Breast epithelium (tissue), 4 donors: ENCODE measurements at regions not wholly inside any gene's neighbourhood (a gene's known extent, or its start where the extent isn't known, plus 50 kb on each side); places are given as distances from the start of the nearest gene placed in this dataset.
A peak's percentile ranks its signal among the peaks of the same experiment; 100 is the strongest.

Experiments
- DNase-seq, 2 donors: peaks; one replicate each; pipeline ENCODE4 v3.0.0-alpha.2; 2019; ENCODE audit warnings: low spot score in 2 of 2
- H3K27ac ChIP-seq, 2 donors: fragments of 200-600 bp; sonication (generic) in 1 of 2; one replicate each; pipeline ENCODE4 v1.5.1; 2016 to 2019; ENCODE audit warnings: mild to moderate bottlenecking in 1 of 2
- H3K27me3 ChIP-seq, 2 donors: fragments of 200-600 bp; sonication (generic) in 1 of 2; one replicate each; pipeline versions ENCODE4 v1.5.1 to v1.6.0; 2017 to 2019; ENCODE audit warnings: control low read depth in 1 of 2, mild to moderate bottlenecking in 1 of 2
- H3K36me3 ChIP-seq: fragments of 200-600 bp; one replicate; pipeline ENCODE4 v1.5.1; 2019
- H3K4me1 ChIP-seq, 2 donors: fragments of 200-600 bp; sonication (generic); one replicate each; pipeline ENCODE4 v1.5.1; 2016 to 2019; ENCODE audit warnings: control low read depth in 1 of 2
- H3K4me3 ChIP-seq, 3 donors: fragments of 200-600 bp; sonication (generic); 1 replicate in 2 of 3; 2 replicates in 1 of 3; pipeline ENCODE4 v1.5.1; 2016 to 2019; ENCODE audit warnings: mild to moderate bottlenecking in 3 of 3, moderate library complexity in 2 of 3
- H3K9me3 ChIP-seq, 2 donors: fragments of 200-600 bp; sonication (generic) in 1 of 2; one replicate each; pipeline ENCODE4 v1.5.1; 2016 to 2019; ENCODE audit warnings: control low read depth in 1 of 2
- CTCF ChIP-seq, 3 donors: fragments of 450-650 bp; IDR thresholded peaks; one replicate each; pipeline ENCODE4 v1.5.1; 2016 to 2017; ENCODE audit warnings: antibody characterized with exemption in 3 of 3, mild to moderate bottlenecking in 3 of 3, moderate library complexity in 3 of 3
- POLR2A ChIP-seq: fragments of 450-650 bp; IDR thresholded peaks from one replicate; pipeline ENCODE4 v1.6.1; 2016; ENCODE audit warnings: antibody characterized with exemption, mild to moderate bottlenecking, moderate library complexity
- POLR2AphosphoS5 ChIP-seq, 3 donors: sonication (generic); formaldehyde crosslinking; IDR thresholded peaks; one replicate each; pipeline ENCODE4 v1.6.1; 2017; ENCODE audit warnings: antibody characterized with exemption in 3 of 3
- intact Hi-C: fragments of 100-400 bp; cut with DNase I; formaldehyde crosslinking; loops from one replicate; pipeline ENCODE4 v1.15.1; 2023; ENCODE audit warnings: low total_unique reads

DNA sequence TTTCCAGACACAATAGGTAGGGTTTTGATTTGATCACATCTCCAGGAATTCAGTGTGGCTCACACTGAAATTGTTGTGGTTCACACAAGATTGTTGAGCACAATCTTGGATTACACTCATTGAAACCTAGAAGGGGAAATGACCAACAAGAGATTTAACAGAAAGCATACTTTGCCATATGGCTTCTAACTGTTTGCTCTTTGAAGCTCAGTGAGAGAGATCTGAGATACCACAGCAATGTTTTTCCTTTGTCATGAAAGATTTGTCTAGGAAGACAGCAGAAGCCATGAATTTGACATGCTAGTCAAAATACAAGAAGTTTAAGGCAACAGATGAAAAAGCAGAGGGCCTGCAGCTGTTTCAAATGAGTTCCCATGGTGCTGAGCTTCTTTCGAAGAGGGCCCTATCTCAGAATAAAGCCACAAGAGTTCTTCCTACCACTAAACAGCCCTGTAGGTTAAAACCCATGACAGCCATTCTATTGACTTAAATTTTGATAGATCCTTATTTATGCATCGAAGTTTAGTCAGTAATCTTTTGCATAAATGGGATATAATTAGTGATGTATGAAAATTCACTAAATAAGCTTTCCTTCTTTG is 650.4 kb downstream of the LTN1 start:
- Histone ChIP-seq H3K4me3 (no peak overlapping the region), H3K9me3 (no peaks in the 10 kb centered on the region), H3K27ac (no peak overlapping the region), H3K27me3 (no peaks in the 10 kb centered on the region), H3K4me1 (no peaks in the 10 kb centered on the region), H3K36me3 (no peaks in the 10 kb centered on the region)
- intact Hi-C loops, result no loop called here
- no peak for DNase-seq
- no peak for TF ChIP-seq CTCF (IDR thresholded peaks at IDR 0.05)
- TF ChIP-seq POLR2AphosphoS5 (IDR thresholded peaks at IDR 0.05), result no peak
- no peak for TF ChIP-seq POLR2A

DNA sequence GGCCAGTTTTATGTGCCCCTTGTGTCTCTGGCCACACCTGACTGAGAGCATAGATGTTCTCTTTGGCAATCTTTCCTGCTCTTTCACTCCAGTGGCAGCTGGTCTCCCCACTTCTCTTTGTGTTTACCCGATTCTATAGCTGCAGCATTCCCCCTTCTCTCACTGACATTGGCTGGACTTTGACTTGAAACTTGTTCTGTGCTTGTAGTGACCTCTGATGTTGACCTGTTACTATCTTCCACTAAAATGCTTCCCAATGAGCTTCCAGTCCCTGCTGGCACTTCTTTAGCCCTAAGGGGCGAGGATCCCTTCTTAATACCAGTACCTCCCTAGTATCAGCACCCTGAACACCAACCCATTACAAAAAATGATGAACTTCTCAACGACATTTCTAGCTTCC is 653.3 kb downstream of the LTN1 start:
- no peaks in the 10 kb centered on the region for H3K9me3 ChIP-seq
- H3K36me3 ChIP-seq, result no peaks in the 10 kb centered on the region
- H3K27ac ChIP-seq, result peak overlapping the region in 1 of 2 donors; percentile 46
- H3K27me3 ChIP-seq, result no peaks in the 10 kb centered on the region
- no peak for DNase-seq
- intact Hi-C loops, result no loop called here
- TF ChIP-seq POLR2A, result no peak
- no peak for TF ChIP-seq POLR2AphosphoS5 (IDR thresholded peaks at IDR 0.05)
- TF ChIP-seq CTCF (IDR thresholded peaks at IDR 0.05), result no peak
- no peaks in the 10 kb centered on the region for H3K4me1 ChIP-seq
- H3K4me3 ChIP-seq, result no peak overlapping the region

DNA sequence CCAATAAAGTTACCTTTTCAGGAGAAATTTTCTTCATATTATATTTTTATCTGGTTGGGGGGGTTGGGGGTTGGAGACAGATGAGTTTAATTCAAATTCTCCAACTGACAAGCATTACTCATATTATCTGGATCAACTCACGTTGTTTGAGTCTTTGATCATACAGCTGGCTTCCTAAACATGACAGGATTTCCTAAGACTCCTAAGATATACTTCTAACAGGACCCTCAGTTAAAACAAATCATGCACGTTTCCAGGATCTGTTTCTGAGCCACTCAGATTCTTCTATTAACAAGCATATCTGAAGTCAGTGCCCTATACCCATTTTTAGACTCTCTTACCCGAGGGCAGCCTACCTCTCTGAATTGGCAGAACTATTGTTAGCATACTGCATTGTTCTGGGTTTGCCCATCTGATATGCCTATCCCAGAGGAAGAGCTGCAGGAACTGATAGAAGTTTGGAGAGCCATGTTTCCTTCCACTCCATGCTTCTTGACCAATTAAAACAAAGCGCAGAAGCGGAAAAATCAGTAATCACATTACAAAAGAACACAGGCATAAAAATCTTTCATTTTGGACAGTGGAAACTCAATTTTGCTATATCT is 653.9 kb downstream of the LTN1 start:
- Histone ChIP-seq H3K9me3 (no peaks in the 10 kb centered on the region), H3K36me3 (no peaks in the 10 kb centered on the region), H3K27me3 (no peaks in the 10 kb centered on the region), H3K4me3 (no peak overlapping the region), H3K4me1 (no peaks in the 10 kb centered on the region), H3K27ac (no peak overlapping the region)
- DNase-seq, result no peak
- TF ChIP-seq POLR2A, result no peak
- no peak for TF ChIP-seq POLR2AphosphoS5 (IDR thresholded peaks at IDR 0.05)
- TF ChIP-seq CTCF (IDR thresholded peaks at IDR 0.05), result no peak
- intact Hi-C loops, result no loop called here

DNA sequence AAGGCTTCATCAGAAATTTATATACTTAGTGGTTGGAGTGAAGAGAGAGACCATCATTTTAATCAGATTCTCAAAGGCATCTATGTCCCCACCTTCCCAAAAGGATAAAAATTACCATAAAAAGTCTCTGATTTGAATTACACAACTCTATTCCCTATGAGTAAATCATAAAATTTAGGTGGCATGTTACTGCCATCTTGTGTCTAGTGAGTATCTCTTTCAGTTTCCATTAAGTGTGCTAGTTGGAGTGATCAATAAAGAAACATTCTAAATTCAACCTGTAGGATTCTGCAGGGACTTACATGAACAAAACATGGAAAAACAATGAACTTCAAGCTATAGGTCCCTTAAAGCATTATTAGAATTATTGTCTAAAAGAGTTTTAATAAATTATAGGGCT is 655.4 kb downstream of the LTN1 start:
- H3K27me3 ChIP-seq, result no peaks in the 10 kb centered on the region
- no peaks in the 10 kb centered on the region for H3K9me3 ChIP-seq
- intact Hi-C loops, result no loop called here
- no peaks in the 10 kb centered on the region for H3K36me3 ChIP-seq
- H3K27ac ChIP-seq, result no peak overlapping the region
- no peak for DNase-seq
- H3K4me3 ChIP-seq, result no peak overlapping the region
- H3K4me1 ChIP-seq, result no peaks in the 10 kb centered on the region
- TF ChIP-seq POLR2A (no peak), POLR2AphosphoS5 (IDR thresholded peaks at IDR 0.05) (no peak), CTCF (IDR thresholded peaks at IDR 0.05) (peak in 1 of 3 donors; percentile 25)

GRCh38 chr21:28336314-28336713 is 656.4 kb downstream of the LTN1 start:
- H3K27me3 ChIP-seq, result no peaks in the 10 kb centered on the region
- no peak overlapping the region for H3K27ac ChIP-seq
- TF ChIP-seq POLR2AphosphoS5 (IDR thresholded peaks at IDR 0.05) (no peak), CTCF (IDR thresholded peaks at IDR 0.05) (peak in 1 of 3 donors; percentile 35)
- no peak overlapping the region for H3K4me3 ChIP-seq
- no peaks in the 10 kb centered on the region for H3K36me3 ChIP-seq
- H3K9me3 ChIP-seq, result no peaks in the 10 kb centered on the region
- intact Hi-C loops, result no loop called here
- no peak for DNase-seq
- no peaks in the 10 kb centered on the region for H3K4me1 ChIP-seq
